K562 (cell line): ENCODE measurements at regions not wholly inside any gene's neighbourhood (a gene's known extent, or its start where the extent isn't known, plus 50 kb on each side); places are given as distances from the start of the nearest gene placed in this dataset.

Experiments
- ATAC-seq: fragments of 200-7000 bp; cut with Tn5 transposase; 3 replicates; pipeline ENCODE4 v1.9.1; 2020; ENCODE audit warnings: moderate library complexity
- BruUV-seq: library from RNA; stranded (reverse); fragments of 400-500 nt; replicated peaks from 2 replicates; lab custom pipeline; 2021; lab: Mats Ljungman, UMichigan
- CTCF ChIA-PET: fragments of 300-600 bp; formaldehyde crosslinking; extraction: SDS; loops from one replicate; lab custom pipeline; 2021; ENCODE audit warnings: low intra/inter-chr PET ratio; lab: Yijun Ruan, JAX
- POLR2A ChIA-PET: fragments of 300-600, 350-650 bp; sonication (Branson Sonifier 250); formaldehyde crosslinking; extraction: SDS; loops from one replicate; lab custom pipeline; 2021; ENCODE audit warnings: antibody characterized with exemption, inconsistent platforms; lab: Yijun Ruan, JAX
- DNase-seq, 4 experiments: peaks; one replicate each; pipeline versions ENCODE4 v3.0.0 to v3.0.0-alpha.2; 2011 to 2018; ENCODE audit warnings: low spot score in 3 of 4, mixed read lengths in 3 of 4; ENCODE audit errors: extremely low read depth in 1 of 4
- FAIRE-seq: peaks from 2 replicates; lab custom pipeline; 2011; peaks lifted over from hg19 to GRCh38; lab: Jason Lieb, UNC
- H2AFZ ChIP-seq: 2 replicates; pipeline ENCODE4 v1.6.0; 2011; ENCODE audit warnings: low read depth, low read length, control low read depth, inconsistent platforms
- H3K27ac ChIP-seq: fragments of 200-600 bp; 3 replicates; pipeline ENCODE4 v1.8.0; 2011; ENCODE audit warnings: low read depth, mild to moderate bottlenecking, control low read depth, inconsistent platforms, low read length, moderate library complexity, mixed read lengths; ENCODE audit errors: extremely low read depth
- H3K27me3 ChIP-seq, 2 experiments: fragments of 300-600 bp in 1 of 2; 2 replicates in 1 of 2; 3 replicates in 1 of 2; pipeline versions ENCODE4 v1.6.0 to v1.8.0; 2011; ENCODE audit warnings: inconsistent platforms in 2 of 2, low read length in 2 of 2, mild to moderate bottlenecking in 1 of 2, mixed read lengths in 1 of 2, moderate library complexity in 1 of 2; ENCODE audit not compliant: control insufficient read depth in 2 of 2, insufficient read depth in 2 of 2
- H3K36me3 ChIP-seq: fragments of 300-600 bp; 3 replicates; pipeline ENCODE4 v1.8.0; 2011; ENCODE audit warnings: mild to moderate bottlenecking, low read length, inconsistent platforms; ENCODE audit not compliant: control insufficient read depth, insufficient read depth
- H3K4me1 ChIP-seq, 2 experiments: fragments of 200-600 bp in 1 of 2; replicated peaks in 1 of 2; 2 replicates in 1 of 2; 3 replicates in 1 of 2; pipeline versions ENCODE4 v1.5.1 to v1.8.0; 2011; ENCODE audit warnings: inconsistent platforms in 2 of 2, low read length in 2 of 2, mild to moderate bottlenecking in 1 of 2, mixed read lengths in 1 of 2, moderate library complexity in 1 of 2; ENCODE audit not compliant: control insufficient read depth in 2 of 2, insufficient read depth in 2 of 2
- H3K4me2 ChIP-seq: 2 replicates; pipeline ENCODE4 v1.6.1; 2011; ENCODE audit warnings: low read length, control low read depth, inconsistent platforms, mixed read lengths; ENCODE audit not compliant: insufficient read depth
- H3K4me3 ChIP-seq: fragments of 200-600 bp; sonication (generic), shearing (Covaris generic); 2 replicates; pipeline ENCODE4 v1.5.1; 2016; ENCODE audit warnings: control low read depth, inconsistent platforms
- H3K79me2 ChIP-seq: fragments of 200-600 bp; 3 replicates; pipeline ENCODE4 v1.8.0; 2011; ENCODE audit warnings: low read length, inconsistent platforms; ENCODE audit not compliant: control insufficient read depth, insufficient read depth
- H3K9ac ChIP-seq, 2 experiments: 2 replicates each; pipeline versions ENCODE4 v1.6.0 to v1.6.1; 2011; ENCODE audit warnings: low read depth in 2 of 2, low read length in 2 of 2, control low read depth in 1 of 2, inconsistent platforms in 1 of 2, mild to moderate bottlenecking in 1 of 2, mixed read lengths in 1 of 2; ENCODE audit not compliant: insufficient read depth in 1 of 2
- H3K9me1 ChIP-seq: one replicate; pipeline ENCODE4 v1.6.0; 2011; ENCODE audit warnings: inconsistent platforms, mild to moderate bottlenecking, low read length, moderate library complexity; ENCODE audit not compliant: control insufficient read depth, insufficient read depth
- H3K9me3 ChIP-seq: replicated peaks from 2 replicates; pipeline ENCODE4 v1.5.1; 2011; ENCODE audit warnings: low read depth, low read length, inconsistent platforms; ENCODE audit not compliant: control insufficient read depth, insufficient read depth
- H4K20me1 ChIP-seq: replicated peaks from 2 replicates; pipeline ENCODE4 v1.6.1; 2011; ENCODE audit warnings: low read length, inconsistent platforms, mixed read lengths; ENCODE audit not compliant: control insufficient read depth, insufficient read depth
- CEBPG ChIP-seq, 3 experiments: fragments of 200-800 bp in 1 of 3; sonication (Bioruptor generic) in 1 of 3; sonication (generic) in 1 of 3; formaldehyde crosslinking in 1 of 3; IDR thresholded peaks in 2 of 3; conservative IDR thresholded peaks in 1 of 3; 2 replicates each; pipeline versions ENCODE4 v1.6.1 to v1.8.0; 2016 to 2022; ENCODE audit warnings: missing compliant biosample characterization in 2 of 3, missing genetic modification characterization in 2 of 3, mild to moderate bottlenecking in 1 of 3, missing genetic modification reagents in 1 of 3
- FOSL1 ChIP-seq: fragments of 200-800 bp; sonication (Bioruptor generic); conservative IDR thresholded peaks from 2 replicates; pipeline ENCODE4 v1.6.1; 2016; ENCODE audit warnings: missing genetic modification characterization, missing compliant biosample characterization
- NONO ChIP-seq, 2 experiments: fragments of 200-400 bp in 1 of 2; fragments of 450-650 bp in 1 of 2; formaldehyde crosslinking in 1 of 2; IDR thresholded peaks; 2 replicates each; pipeline ENCODE4 v1.6.1; 2017; ENCODE audit warnings: low read depth in 2 of 2, mild to moderate bottlenecking in 2 of 2, moderate library complexity in 2 of 2, low read length in 1 of 2
- NR1H2 ChIP-seq: sonication (generic); formaldehyde crosslinking; IDR thresholded peaks from 2 replicates; pipeline ENCODE4 v1.4.0; 2020; ENCODE audit warnings: mild to moderate bottlenecking, missing genetic modification reagents
- SAP30 ChIP-seq: fragments of 200-600 bp; sonication (generic); IDR thresholded peaks from 2 replicates; pipeline ENCODE4 v1.6.1; 2012; ENCODE audit warnings: borderline replicate concordance, low read depth, mild to moderate bottlenecking, moderate library complexity, low read length, control low read depth, inconsistent platforms; ENCODE audit not compliant: insufficient read depth, poor library complexity, severe bottlenecking
- SMAD2 ChIP-seq: fragments of 150-350 bp; IDR thresholded peaks from 2 replicates; pipeline ENCODE4 v1.6.1; 2014; ENCODE audit warnings: low read depth, mild to moderate bottlenecking, low read length
- WGBS: fragments of 100-300 bp; shearing (Covaris generic); methylation state at CpG from one replicate; pipeline ENCODE4 v1.1.6; 2016; ENCODE audit warnings: low coverage, mixed read lengths; ENCODE audit not compliant: insufficient coverage; ENCODE audit errors: missing lambda C conversion rate; 5-methylcytosine and 5-hydroxymethylcytosine counted together
- in situ Hi-C: fragments of 300-500 bp; cut with MboI; formaldehyde crosslinking; loops from 4 replicates; pipeline ENCODE4 v1.15.0; 2018; ENCODE audit warnings: inconsistent platforms, mixed read lengths
- intact Hi-C: fragments of 100-400 bp; cut with micrococcal nuclease; formaldehyde crosslinking; loops from 2 replicates; pipeline ENCODE4 v1.14.2; 2022
- TF ChIP-seq, protein P1 (sequence below): sonication (generic); formaldehyde crosslinking; IDR thresholded peaks from 2 replicates; pipeline ENCODE4 v1.8.0; 2022; ENCODE audit warnings: mild to moderate bottlenecking, missing genetic modification reagents
- TF ChIP-seq, protein P2 (sequence below): fragments of 250-450 bp; sonication (Bioruptor Pico); IDR thresholded peaks from 2 replicates; pipeline ENCODE4 v1.8.0; 2021; ENCODE audit warnings: moderate library complexity, mild to moderate bottlenecking, inconsistent platforms
- TF ChIP-seq, protein P3 (sequence below), 2 experiments: fragments of 450-650 bp; IDR thresholded peaks; 2 replicates each; pipeline ENCODE4 v1.6.1; 2016; ENCODE audit warnings: mild to moderate bottlenecking in 2 of 2, borderline replicate concordance in 1 of 2, low read depth in 1 of 2, moderate library complexity in 1 of 2

DNA sequence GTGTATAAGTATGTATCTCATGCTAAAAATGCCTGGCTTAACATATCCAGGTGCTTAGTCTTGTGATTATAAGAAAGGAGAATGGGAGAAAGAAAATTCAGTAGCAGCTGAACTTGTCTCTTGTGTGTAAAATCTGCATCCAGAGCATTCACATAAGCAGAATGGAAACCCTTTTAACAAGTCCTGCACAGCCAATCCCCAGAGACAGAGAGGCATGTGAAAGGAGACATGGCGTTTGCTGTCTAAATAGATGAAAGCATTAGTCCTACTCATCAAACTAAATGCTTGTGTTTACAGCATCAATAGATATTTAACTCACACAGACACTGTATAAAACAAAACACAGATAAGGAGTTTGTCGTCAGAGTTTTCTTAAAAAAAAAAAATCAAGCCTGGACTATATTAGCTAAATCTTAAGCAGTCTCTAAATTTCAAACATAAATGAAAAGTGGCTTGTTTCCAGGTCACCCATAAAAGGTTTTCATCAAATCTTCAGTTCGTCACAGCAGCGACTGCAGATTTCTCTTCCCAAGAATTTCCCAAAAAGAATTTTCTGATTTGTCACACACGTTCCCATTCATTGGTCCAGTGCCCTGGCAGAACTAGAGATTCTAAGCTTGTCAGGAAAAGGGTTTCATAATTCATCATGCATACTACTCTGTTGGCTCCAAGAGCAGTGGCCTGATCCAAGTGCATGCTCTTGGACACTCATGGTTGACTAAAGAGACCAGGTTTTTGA is 249.2 kb downstream of the BTG1 start:
- no peak for FAIRE-seq
- Histone ChIP-seq H3K4me1 (peaks cover 0 to 5% of the 10 kb centered on the region in 2 experiments; a peak in 1 of 5 replicates), H3K9ac (no peak overlapping the region), H3K4me3 (no peak overlapping the region), H3K4me2 (no peak overlapping the region), H3K79me2 (no peaks in the 10 kb centered on the region), H3K27ac (no peak overlapping the region), H2AFZ (no peak overlapping the region), H3K9me3 (no peaks in the 10 kb centered on the region), H4K20me1 (no peaks in the 10 kb centered on the region), H3K9me1 (no peaks in the 10 kb centered on the region), H3K36me3 (no peaks in the 10 kb centered on the region), H3K27me3 (0 out of 5 replicates have a peak, but pooled peaks cover 0 to 3% of the 10 kb centered on the region in 2 experiments)
- WGBS, result 23% methylated on average over 5 of the region's 5 CpGs
- ChIA-PET CTCF (no interaction called here), POLR2A (interaction anchor here (1.2 kb wide), 1 partner anchor 12 kb away, joined by 4 read pairs; no protein-coding TSS in a partner anchor)
- DNase-seq, result no peak
- intact Hi-C loops, result no loop called here
- in situ Hi-C loops, result no loop called here
- ATAC-seq, result no peak
- BruUV-seq, result no TSS peak
- TF ChIP-seq NONO (IDR thresholded peaks at IDR 0.05; ENCODE audit: low read depth in 2 of 2, low read length in 1 of 2) (no peak), NR1H2 (CRISPR knock-in tag) (no peak), CEBPG (CRISPR knock-in tag; IDR thresholded peaks at IDR 0.05) (no peak), CEBPG (tag; conservative IDR thresholded peaks at IDR 0.05 in 1 of 2, IDR thresholded peaks at IDR 0.05 in 1 of 2) (no peak), FOSL1 (tag) (no peak), SAP30 (no peak), SMAD2 (no peak)
- TF ChIP-seq, protein P1, sequence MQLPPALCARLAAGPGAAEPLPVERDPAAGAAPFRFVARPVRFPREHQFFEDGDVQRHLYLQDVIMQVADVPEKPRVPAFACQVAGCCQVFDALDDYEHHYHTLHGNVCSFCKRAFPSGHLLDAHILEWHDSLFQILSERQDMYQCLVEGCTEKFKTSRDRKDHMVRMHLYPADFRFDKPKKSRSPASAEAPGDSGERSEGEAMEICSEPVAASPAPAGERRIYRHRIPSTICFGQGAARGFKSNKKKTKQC (CRISPR knock-in tag), result no peak
- TF ChIP-seq, protein P2, sequence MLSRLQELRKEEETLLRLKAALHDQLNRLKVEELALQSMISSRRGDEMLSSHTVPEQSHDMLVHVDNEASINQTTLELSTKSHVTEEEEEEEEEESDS (CRISPR knock-in tag), result no peak
- TF ChIP-seq, protein P3, sequence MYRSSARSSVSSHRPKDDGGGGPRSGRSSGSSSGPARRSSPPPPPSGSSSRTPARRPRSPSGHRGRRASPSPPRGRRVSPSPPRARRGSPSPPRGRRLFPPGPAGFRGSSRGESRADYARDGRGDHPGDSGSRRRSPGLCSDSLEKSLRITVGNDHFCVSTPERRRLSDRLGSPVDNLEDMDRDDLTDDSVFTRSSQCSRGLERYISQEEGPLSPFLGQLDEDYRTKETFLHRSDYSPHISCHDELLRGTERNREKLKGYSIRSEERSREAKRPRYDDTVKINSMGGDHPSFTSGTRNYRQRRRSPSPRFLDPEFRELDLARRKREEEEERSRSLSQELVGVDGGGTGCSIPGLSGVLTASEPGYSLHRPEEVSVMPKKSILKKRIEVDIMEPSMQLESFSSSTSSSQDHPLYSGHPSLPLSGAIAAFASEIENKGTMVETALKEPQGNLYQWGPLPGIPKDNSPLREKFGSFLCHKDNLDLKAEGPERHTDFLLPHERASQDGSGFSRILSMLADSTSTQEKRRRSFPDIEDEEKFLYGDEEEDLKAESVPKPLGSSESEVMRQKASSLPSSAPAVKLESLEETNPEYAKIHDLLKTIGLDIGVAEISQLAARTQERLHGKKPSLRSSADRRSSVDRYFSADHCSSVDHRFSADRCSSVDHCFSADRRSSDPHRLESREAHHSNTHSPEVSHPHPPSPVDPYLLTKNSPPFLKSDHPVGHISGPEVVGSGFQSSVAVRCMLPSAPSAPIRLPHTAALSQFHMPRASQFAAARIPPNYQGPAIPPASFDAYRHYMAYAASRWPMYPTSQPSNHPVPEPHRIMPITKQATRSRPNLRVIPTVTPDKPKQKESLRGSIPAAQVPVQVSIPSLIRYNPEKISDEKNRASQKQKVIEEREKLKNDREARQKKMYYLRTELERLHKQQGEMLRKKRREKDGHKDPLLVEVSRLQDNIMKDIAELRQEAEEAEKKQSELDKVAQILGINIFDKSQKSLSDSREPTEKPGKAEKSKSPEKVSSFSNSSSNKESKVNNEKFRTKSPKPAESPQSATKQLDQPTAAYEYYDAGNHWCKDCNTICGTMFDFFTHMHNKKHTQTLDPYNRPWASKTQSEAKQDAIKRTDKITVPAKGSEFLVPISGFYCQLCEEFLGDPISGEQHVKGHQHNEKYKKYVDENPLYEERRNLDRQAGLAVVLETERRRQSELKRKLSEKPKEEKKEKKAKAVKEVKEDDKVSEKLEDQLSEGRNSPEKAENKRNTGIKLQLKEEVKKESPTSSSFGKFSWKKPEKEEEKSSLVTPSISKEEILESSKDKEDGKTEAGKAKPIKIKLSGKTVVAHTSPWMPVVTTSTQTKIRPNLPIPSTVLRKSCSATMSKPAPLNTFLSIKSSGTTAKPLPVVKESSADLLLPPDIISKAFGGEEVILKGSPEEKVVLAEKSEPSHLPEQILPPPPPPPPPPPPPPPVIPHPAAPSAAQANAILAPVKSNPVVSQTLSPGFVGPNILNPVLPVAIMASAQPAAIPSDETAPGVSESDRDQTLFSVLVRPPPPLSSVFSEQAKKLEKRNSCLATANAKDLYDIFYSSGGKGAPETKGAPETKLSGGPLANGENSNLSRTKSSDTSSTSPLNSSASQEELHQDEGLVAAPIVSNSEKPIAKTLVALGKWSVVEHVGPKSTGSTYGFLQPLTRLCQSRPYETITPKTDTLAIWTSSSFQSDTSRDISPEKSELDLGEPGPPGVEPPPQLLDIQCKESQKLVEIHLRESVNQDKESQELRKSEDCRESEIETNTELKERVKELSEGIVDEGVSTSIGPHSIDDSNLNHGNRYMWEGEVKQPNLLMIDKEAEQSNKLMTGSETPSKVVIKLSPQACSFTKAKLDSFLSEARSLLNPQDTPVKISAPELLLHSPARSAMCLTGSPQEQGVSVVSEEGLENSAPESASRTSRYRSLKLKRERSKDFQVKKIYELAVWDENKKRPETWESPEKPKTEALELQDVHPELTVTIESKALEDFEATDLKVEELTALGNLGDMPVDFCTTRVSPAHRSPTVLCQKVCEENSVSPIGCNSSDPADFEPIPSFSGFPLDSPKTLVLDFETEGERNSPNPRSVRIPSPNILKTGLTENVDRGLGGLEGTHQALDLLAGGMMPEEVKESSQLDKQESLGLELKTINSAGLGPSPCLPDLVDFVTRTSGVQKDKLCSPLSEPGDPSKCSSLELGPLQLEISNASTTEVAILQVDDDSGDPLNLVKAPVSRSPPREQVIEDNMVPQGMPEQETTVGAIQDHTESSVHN (IDR thresholded peaks at IDR 0.05; ENCODE audit: borderline replicate concordance in 1 of 2, low read depth in 1 of 2), result no peak
